ENCODE measurements at regions not wholly inside any gene's neighbourhood (a gene's known extent, or its start where the extent isn't known, plus 50 kb on each side); places are given as distances from the start of the nearest gene placed in this dataset.

GRCh38 chr18:8538935-8539334, 70.3 kb upstream of the RAB12 start:
- DNase-seq = no peak

- no peak for DNase-seq
Observed at GRCh38 chr18:8546677-8547076, 62.6 kb upstream of the RAB12 start.

GRCh38 chr18:8548186-8548585, 61.1 kb upstream of the RAB12 start:
- DNase-seq = no peak

- DNase-seq = no peak
Observed at GRCh38 chr18:8549254-8549757, 59.9 kb upstream of the RAB12 start.

- DNase-seq = no peak
Observed at GRCh38 chr18:8552151-8552550, 57.1 kb upstream of the RAB12 start.

- no peak for DNase-seq
Observed at GRCh38 chr18:8554354-8554753, 54.9 kb upstream of the RAB12 start.

GRCh38 chr18:8556424-8556823, 52.8 kb upstream of the RAB12 start:
- no peak for DNase-seq
